ENCODE measurements at regions not wholly inside any gene's neighbourhood (a gene's known extent, or its start where the extent isn't known, plus 50 kb on each side); places are given as distances from the start of the nearest gene placed in this dataset.

DNA sequence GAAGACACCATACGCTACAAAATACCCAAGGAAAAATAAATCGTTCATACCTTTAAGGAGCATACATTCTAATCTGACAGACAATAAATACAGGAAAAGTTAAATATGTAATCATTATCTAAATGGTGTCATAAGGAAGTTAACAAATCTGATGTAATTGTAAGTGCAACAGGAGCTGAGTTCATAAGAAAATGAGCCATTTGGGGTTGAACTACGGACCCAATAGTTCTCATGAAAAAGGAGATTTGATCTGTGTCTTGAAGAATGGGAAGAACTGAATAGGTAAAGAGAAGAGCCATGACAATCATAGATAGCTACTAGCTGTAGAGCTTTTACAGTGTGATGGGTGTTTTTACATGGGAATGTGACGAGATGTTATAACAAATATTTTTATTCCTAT lies 175.6 kb downstream of the ANKRD50 start:
- TF ChIP-seq, protein P1, sequence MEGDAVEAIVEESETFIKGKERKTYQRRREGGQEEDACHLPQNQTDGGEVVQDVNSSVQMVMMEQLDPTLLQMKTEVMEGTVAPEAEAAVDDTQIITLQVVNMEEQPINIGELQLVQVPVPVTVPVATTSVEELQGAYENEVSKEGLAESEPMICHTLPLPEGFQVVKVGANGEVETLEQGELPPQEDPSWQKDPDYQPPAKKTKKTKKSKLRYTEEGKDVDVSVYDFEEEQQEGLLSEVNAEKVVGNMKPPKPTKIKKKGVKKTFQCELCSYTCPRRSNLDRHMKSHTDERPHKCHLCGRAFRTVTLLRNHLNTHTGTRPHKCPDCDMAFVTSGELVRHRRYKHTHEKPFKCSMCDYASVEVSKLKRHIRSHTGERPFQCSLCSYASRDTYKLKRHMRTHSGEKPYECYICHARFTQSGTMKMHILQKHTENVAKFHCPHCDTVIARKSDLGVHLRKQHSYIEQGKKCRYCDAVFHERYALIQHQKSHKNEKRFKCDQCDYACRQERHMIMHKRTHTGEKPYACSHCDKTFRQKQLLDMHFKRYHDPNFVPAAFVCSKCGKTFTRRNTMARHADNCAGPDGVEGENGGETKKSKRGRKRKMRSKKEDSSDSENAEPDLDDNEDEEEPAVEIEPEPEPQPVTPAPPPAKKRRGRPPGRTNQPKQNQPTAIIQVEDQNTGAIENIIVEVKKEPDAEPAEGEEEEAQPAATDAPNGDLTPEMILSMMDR (IDR thresholded peaks at IDR 0.05), result no peak
- no peak for TF ChIP-seq POLR2A (IDR thresholded peaks at IDR 0.05)
